ENCODE measurements at regions not wholly inside any gene's neighbourhood (a gene's known extent, or its start where the extent isn't known, plus 50 kb on each side); places are given as distances from the start of the nearest gene placed in this dataset.

DNA sequence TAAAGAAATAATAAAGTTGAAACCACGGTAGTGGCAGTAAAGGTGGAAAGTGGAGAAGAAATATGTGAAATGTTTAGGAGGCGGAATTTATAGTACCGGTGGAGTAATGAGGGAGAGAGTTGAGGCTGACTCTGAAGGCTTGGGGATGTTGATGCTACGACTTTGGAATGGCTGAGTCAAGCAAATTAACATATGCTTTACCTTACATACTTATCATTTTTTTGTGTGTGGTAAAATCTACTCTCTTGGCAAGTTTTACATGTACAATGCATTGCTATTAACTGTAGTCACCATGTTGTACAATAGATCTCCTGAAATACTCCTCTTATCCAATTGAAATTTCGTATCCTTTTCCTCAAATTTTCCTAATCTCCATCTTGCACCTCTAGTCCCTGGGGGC lies 179.0 kb downstream of the TAF11L14 start:
- H3K27me3 ChIP-seq = no peaks in the 10 kb centered on the region
- no peak for DNase-seq
- H3K27ac ChIP-seq = no peak overlapping the region
- intact Hi-C loops (cut with DNase I; ENCODE audit: low total_unique reads) = no loop called here
- no peak overlapping the region for H3K4me3 ChIP-seq
- TF ChIP-seq EP300 (IDR thresholded peaks at IDR 0.05) (no peak), CTCF (IDR thresholded peaks at IDR 0.05) (no peak), POLR2AphosphoS5 (IDR thresholded peaks at IDR 0.05) (no peak), POLR2A (IDR thresholded peaks at IDR 0.05) (no peak)
- no peaks in the 10 kb centered on the region for H3K9me3 ChIP-seq
- no peaks in the 10 kb centered on the region for H3K4me1 ChIP-seq
- WGBS, 5 donors = 75 to 88% (median 87%) methylated on average over 5 of the region's 5 CpGs
- H3K36me3 ChIP-seq = no peaks in the 10 kb centered on the region

- WGBS, 5 donors = 72 to 83% (median 80%) methylated on average over 1 of the region's 1 CpG
- H3K4me1 ChIP-seq = no peaks in the 10 kb centered on the region
- H3K27me3 ChIP-seq = no peaks in the 10 kb centered on the region
- intact Hi-C loops (cut with DNase I; ENCODE audit: low total_unique reads) = no loop called here
- DNase-seq = no peak
- H3K36me3 ChIP-seq = no peaks in the 10 kb centered on the region
- H3K9me3 ChIP-seq = no peaks in the 10 kb centered on the region
- no peak overlapping the region for H3K27ac ChIP-seq
- TF ChIP-seq CTCF (IDR thresholded peaks at IDR 0.05) (no peak), POLR2A (IDR thresholded peaks at IDR 0.05) (no peak), EP300 (IDR thresholded peaks at IDR 0.05) (no peak)
- no peak overlapping the region for H3K4me3 ChIP-seq
Observed at GRCh38 chr5:17816505-17816904, 182.2 kb downstream of the TAF11L14 start.

GRCh38 chr5:17816944-17817343 lies 182.7 kb downstream of the TAF11L14 start:
- H3K36me3 ChIP-seq = no peaks in the 10 kb centered on the region
- H3K4me3 ChIP-seq = no peak overlapping the region
- H3K27ac ChIP-seq = no peak overlapping the region
- no peak for TF ChIP-seq CTCF (IDR thresholded peaks at IDR 0.05)
- TF ChIP-seq POLR2AphosphoS5 (IDR thresholded peaks at IDR 0.05) = no peak
- TF ChIP-seq EP300 (IDR thresholded peaks at IDR 0.05) = no peak
- TF ChIP-seq POLR2A (IDR thresholded peaks at IDR 0.05) = no peak
- no peaks in the 10 kb centered on the region for H3K4me1 ChIP-seq
- no peaks in the 10 kb centered on the region for H3K27me3 ChIP-seq
- no peak for DNase-seq
- intact Hi-C loops (cut with DNase I; ENCODE audit: low total_unique reads) = no loop called here
- WGBS, 5 donors = 50 to 65% (median 62%) methylated on average over 2 of the region's 2 CpGs
- H3K9me3 ChIP-seq = no peaks in the 10 kb centered on the region

- Histone ChIP-seq H3K27me3 (no peaks in the 10 kb centered on the region), H3K9me3 (no peaks in the 10 kb centered on the region), H3K36me3 (no peaks in the 10 kb centered on the region), H3K4me1 (no peaks in the 10 kb centered on the region), H3K4me3 (no peak overlapping the region), H3K27ac (no peak overlapping the region)
- TF ChIP-seq EP300 (IDR thresholded peaks at IDR 0.05) (no peak), POLR2A (IDR thresholded peaks at IDR 0.05) (no peak), CTCF (IDR thresholded peaks at IDR 0.05) (no peak)
- intact Hi-C loops (cut with DNase I; ENCODE audit: low total_unique reads) = no loop called here
- no peak for DNase-seq
Observed at GRCh38 chr5:17817990-17818389, 183.7 kb downstream of the TAF11L14 start.

DNA sequence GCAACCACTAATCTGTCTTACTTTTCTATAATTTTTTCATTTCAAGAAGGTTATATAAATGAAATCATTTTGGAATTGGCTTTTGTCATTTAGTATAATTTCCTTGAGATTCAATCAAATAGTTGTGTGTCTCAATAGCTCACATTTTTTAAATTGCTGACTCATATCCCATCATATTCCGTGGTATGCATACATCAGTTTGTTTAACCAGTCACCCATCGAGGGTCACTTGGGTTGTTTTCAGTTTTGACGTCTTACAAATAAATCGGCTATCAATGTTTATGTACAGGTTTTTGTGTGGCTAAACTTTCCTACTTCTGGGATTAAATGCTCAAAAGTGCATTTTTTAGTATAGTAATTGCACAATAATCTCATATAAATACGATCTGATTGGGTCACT lies 185.5 kb downstream of the TAF11L14 start:
- no peak for DNase-seq
- Histone ChIP-seq H3K4me1 (no peaks in the 10 kb centered on the region), H3K27me3 (no peaks in the 10 kb centered on the region), H3K4me3 (no peak overlapping the region), H3K27ac (no peak overlapping the region), H3K9me3 (no peaks in the 10 kb centered on the region), H3K36me3 (no peaks in the 10 kb centered on the region)
- TF ChIP-seq EP300 (IDR thresholded peaks at IDR 0.05) = no peak
- TF ChIP-seq POLR2A (IDR thresholded peaks at IDR 0.05) = no peak
- TF ChIP-seq CTCF (IDR thresholded peaks at IDR 0.05) = no peak
- TF ChIP-seq POLR2AphosphoS5 (IDR thresholded peaks at IDR 0.05) = no peak
- WGBS, 5 donors = 46 to 65% (median 63%) methylated on average over 5 of the region's 5 CpGs
- intact Hi-C loops (cut with DNase I; ENCODE audit: low total_unique reads) = no loop called here
